ENCODE measurements at regions not wholly inside any gene's neighbourhood (a gene's known extent, or its start where the extent isn't known, plus 50 kb on each side); places are given as distances from the start of the nearest gene placed in this dataset.

DNA sequence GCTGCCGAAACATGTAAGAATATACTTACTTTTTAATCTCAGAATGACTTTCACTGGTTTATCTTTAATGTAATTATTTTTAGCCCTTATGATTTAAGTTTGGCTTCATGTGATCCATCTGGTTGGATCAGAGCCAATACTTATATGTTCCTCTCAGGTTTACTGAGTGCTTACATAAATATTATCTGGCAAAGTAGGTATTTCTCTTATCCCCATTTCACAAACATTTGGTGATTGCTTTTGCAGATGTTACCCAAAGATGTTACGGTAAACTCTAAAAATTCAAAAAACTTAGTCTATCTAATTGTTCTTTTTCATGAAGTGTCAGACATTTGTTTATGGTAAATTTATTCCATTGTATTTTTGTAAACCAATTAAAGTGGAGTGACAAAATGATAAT, 115.0 kb upstream of the TLL1 start:
- TF ChIP-seq CTCF (IDR thresholded peaks at IDR 0.05; ENCODE audit: extremely low read depth in 1 of 2, insufficient read depth in 1 of 2, low read depth in 1 of 2, low read length in 2 of 2) = no peak
- no peak for TF ChIP-seq POLR2A (IDR thresholded peaks at IDR 0.05; ENCODE audit: low read depth, low read length)
- TF ChIP-seq EZH2 (IDR thresholded peaks at IDR 0.05; ENCODE audit: borderline replicate concordance, low read depth, low read length, severe bottlenecking) = no peak
- no peak for TF ChIP-seq MAX (IDR thresholded peaks at IDR 0.05; ENCODE audit: insufficient read depth, insufficient read length)
- no peak for TF ChIP-seq POLR2AphosphoS5 (IDR thresholded peaks at IDR 0.05; ENCODE audit: insufficient read depth, low read depth, low read length)
- no peak for TF ChIP-seq MYC (IDR thresholded peaks at IDR 0.05; ENCODE audit: low read depth, low read length)
- no peak for TF ChIP-seq JUN (IDR thresholded peaks at IDR 0.05; ENCODE audit: borderline replicate concordance, insufficient read depth, insufficient read length, low read depth)
- TF ChIP-seq GATA2 (IDR thresholded peaks at IDR 0.05; ENCODE audit: insufficient read depth, insufficient read length, low read depth, low read length) = no peak
